Heart right ventricle (tissue), 16 donors: ENCODE measurements at regions not wholly inside any gene's neighbourhood (a gene's known extent, or its start where the extent isn't known, plus 50 kb on each side); places are given as distances from the start of the nearest gene placed in this dataset.
A peak's percentile ranks its signal among the peaks of the same experiment; 100 is the strongest.

Experiments
- ATAC-seq, 8 donors: fragments of 200-7000 bp; cut with Tn5 transposase; one replicate each; pipeline ENCODE4 v1.9.1; 2020; ENCODE audit warnings: mild to moderate bottlenecking in 8 of 8, moderate library complexity in 8 of 8, moderate number of reproducible peaks in 1 of 8
- DNase-seq, 2 donors: peaks; one replicate each; pipeline ENCODE4 v3.0.0-alpha.2; 2020
- H3K27ac ChIP-seq, 10 donors: fragments of 200-600 bp; sonication (generic) in 2 of 10; one replicate each; pipeline versions ENCODE4 v1.5.0 to v1.8.0; 2020 to 2022; ENCODE audit warnings: mild to moderate bottlenecking in 3 of 10
- H3K27me3 ChIP-seq, 7 donors: fragments of 200-600 bp; one replicate each; pipeline ENCODE4 v1.8.0; 2021 to 2022; ENCODE audit warnings: mild to moderate bottlenecking in 2 of 7
- H3K36me3 ChIP-seq, 9 donors: fragments of 200-600 bp; sonication (generic) in 1 of 9; one replicate each; pipeline versions ENCODE4 v1.5.0 to v1.8.0; 2020 to 2022; ENCODE audit warnings: mild to moderate bottlenecking in 2 of 9
- H3K4me1 ChIP-seq, 9 donors: fragments of 200-600 bp; sonication (generic) in 1 of 9; one replicate each; pipeline versions ENCODE4 v1.5.0 to v1.8.0; 2020 to 2022; ENCODE audit warnings: mild to moderate bottlenecking in 4 of 9
- H3K4me3 ChIP-seq, 10 donors: fragments of 200-600 bp; sonication (generic) in 2 of 10; one replicate each; pipeline versions ENCODE4 v1.5.0 to v1.8.0; 2020 to 2022; ENCODE audit warnings: mild to moderate bottlenecking in 7 of 10, moderate library complexity in 2 of 10
- H3K9me3 ChIP-seq, 11 donors: fragments of 200-600 bp in 10 of 11; sonication (generic) in 2 of 11; one replicate each; pipeline versions ENCODE4 v1.5.0 to v1.8.0; 2013 to 2022; ENCODE audit warnings: mild to moderate bottlenecking in 2 of 11, control low read depth in 1 of 11, moderate library complexity in 1 of 11
- CTCF ChIP-seq, 9 donors: fragments of 200-600 bp; sonication (generic) in 2 of 9; IDR thresholded peaks; one replicate each; pipeline versions ENCODE4 v1.5.0 to v1.8.0; 2021 to 2022; ENCODE audit warnings: antibody characterized with exemption in 9 of 9, mild to moderate bottlenecking in 5 of 9, moderate library complexity in 1 of 9
- WGBS, 2 donors: extraction: QIAGEN DNeasy Blood & Tissue Kit; methylation state at CpG; one replicate each; pipeline ENCODE4 v1.1.7; 2013; ENCODE audit warnings: inconsistent platforms in 1 of 2; 5-methylcytosine and 5-hydroxymethylcytosine counted together
- intact Hi-C, 10 donors: fragments of 100-400 bp; cut with DNase I; formaldehyde crosslinking; loops; one replicate each; pipeline versions ENCODE4 v1.11.1 to v1.14.2; 2022
- donor health status: Arrhythmogenic right ventricular cardiomyopathy.
- donor health status: ischemic (EF 13 %, LVEDD 7.1; RV severe dilation, severe dysfunction).
- donor health status: healthy with polysubstance abuse.
- donor health status: DM: no; HTN: yes; CAD: no.
- donor health status: DM: no; HTN: no; CAD: no.
- donor health status: ischemic (EF 25% LVEDD 6.9; RV normal size, moderate dysfunction).
- donor health status: ischemic (EF 25% LVEDD 5.7; RV mildly dilated, moderate dysfunction).
- donor health status: healthy.
- donor health status: DM: yes; HTN: yes; CAD: no.
- donor health status: Ischemic cardiomyopathy.
- donor health status: ischemic (EF 35%, LVEDD 5.7; RV mildly dilated, moderate dysfunction).
- donor health status: nonischemic (EF 11% LVEDD 7.7; RV severe dilation, severe dysfunction).
- donor health status: DM: yes; HTN: yes; CAD: no.
- donor health status: PGD.
- donor health status: ischemic (EF 29% LVEDD 5.4; RV normal size, mild dysfunction).
- donor health status: nonischemic (EF 23%, LVEDD 6.1; RV moderate dilation, normal function).

- no peaks in the 10 kb centered on the region for H3K4me1 ChIP-seq
- no peak for TF ChIP-seq CTCF (IDR thresholded peaks at IDR 0.05)
- peaks cover 0 to 30% (median 0%) of the 10 kb centered on the region in 11 donors for H3K9me3 ChIP-seq
- intact Hi-C loops, result loop anchor here in 1 of 10 donors (10.0 kb wide), 1 partner anchor 151 kb away; no protein-coding TSS in a partner anchor
- no peak overlapping the region for H3K27ac ChIP-seq
- H3K27me3 ChIP-seq, result peaks cover 0 to 10% (median 0%) of the 10 kb centered on the region in 7 donors
- DNase-seq, result no peak
- no peak for ATAC-seq
- H3K4me3 ChIP-seq, result no peak overlapping the region
- no peaks in the 10 kb centered on the region for H3K36me3 ChIP-seq
Measured at GRCh38 chr13:108486096-108486495, 143.3 kb upstream of the MYO16 start.

- H3K4me3 ChIP-seq, result peak overlapping the region in 8 of 10 donors; percentile 7 to 42 (median 30)
- H3K4me1 ChIP-seq, result peaks cover 0 to 12% (median 9%) of the 10 kb centered on the region in 9 donors
- intact Hi-C loops, result no loop called here
- no peak overlapping the region for H3K27ac ChIP-seq
- no peak for TF ChIP-seq CTCF (IDR thresholded peaks at IDR 0.05)
- H3K9me3 ChIP-seq, result peaks cover 0 to 10% (median 0%) of the 10 kb centered on the region in 11 donors
- peaks cover 0 to 68% (median 44%) of the 10 kb centered on the region in 7 donors for H3K27me3 ChIP-seq
- H3K36me3 ChIP-seq, result no peaks in the 10 kb centered on the region
- DNase-seq (no peak), ATAC-seq (peak in 1 of 8 donors; percentile 23)
- 1 to 2% methylated on average over 37 to 40 of the region's 40 CpGs for WGBS, 2 donors
Measured at GRCh38 chr13:108494991-108495645, 134.3 kb upstream of the MYO16 start.

- DNase-seq (no peak), ATAC-seq (peak in 2 of 8 donors; percentile 24 to 34)
- Histone ChIP-seq H3K27ac (no peak overlapping the region), H3K4me1 (peaks cover 0 to 12% (median 9%) of the 10 kb centered on the region in 9 donors), H3K27me3 (peaks cover 0 to 70% (median 44%) of the 10 kb centered on the region in 7 donors), H3K9me3 (peaks cover 0 to 3% (median 0%) of the 10 kb centered on the region in 11 donors), H3K4me3 (peak overlapping the region in 8 of 10 donors; percentile 14 to 42 (median 36)), H3K36me3 (no peaks in the 10 kb centered on the region)
- no peak for TF ChIP-seq CTCF (IDR thresholded peaks at IDR 0.05)
- intact Hi-C loops, result no loop called here
- WGBS, 2 donors, result 1% methylated on average over 67 to 89 of the region's 90 CpGs
Measured at GRCh38 chr13:108495646-108496361, 133.6 kb upstream of the MYO16 start.

GRCh38 chr13:108496362-108497210 lies 132.8 kb upstream of the MYO16 start:
- 4 to 5% methylated on average over 30 of the region's 30 CpGs for WGBS, 2 donors
- Histone ChIP-seq H3K27me3 (peaks cover 0 to 76% (median 45%) of the 10 kb centered on the region in 7 donors), H3K27ac (no peak overlapping the region), H3K4me3 (peak overlapping the region in 8 of 10 donors; percentile 5 to 42 (median 36)), H3K9me3 (no peaks in the 10 kb centered on the region), H3K36me3 (no peaks in the 10 kb centered on the region), H3K4me1 (peaks cover 0 to 12% (median 9%) of the 10 kb centered on the region in 9 donors)
- DNase-seq (no peak), ATAC-seq (no peak)
- no peak for TF ChIP-seq CTCF (IDR thresholded peaks at IDR 0.05)
- intact Hi-C loops, result no loop called here
